Stomach (tissue), 8 donors: ENCODE measurements at regions not wholly inside any gene's neighbourhood (a gene's known extent, or its start where the extent isn't known, plus 50 kb on each side); places are given as distances from the start of the nearest gene placed in this dataset.

Experiments used
- DNase-seq, 2 donors: peaks; one replicate each; pipeline versions ENCODE4 v3.0.0 to v3.0.0-alpha.2; 2013 to 2019
- H3K27ac ChIP-seq, 5 donors: fragments of 200-600 bp in 4 of 5; sonication (generic) in 4 of 5; one replicate each; pipeline ENCODE4 v1.5.1; 2013 to 2019; ENCODE audit warnings: mild to moderate bottlenecking in 1 of 5, moderate library complexity in 1 of 5
- H3K27me3 ChIP-seq, 3 donors: fragments of 200-600 bp; sonication (generic); one replicate each; pipeline ENCODE4 v1.5.1; 2017 to 2019; ENCODE audit warnings: mixed run types in 1 of 3
- H3K36me3 ChIP-seq, 4 donors: fragments of 200-600 bp; sonication (generic); 1 replicate in 3 of 4; 2 replicates in 1 of 4; pipeline ENCODE4 v1.5.1; 2016 to 2019
- H3K4me1 ChIP-seq, 4 donors: fragments of 200-600 bp; sonication (generic); one replicate each; pipeline ENCODE4 v1.5.1; 2016 to 2019
- H3K4me3 ChIP-seq, 4 donors: fragments of 200-600 bp; sonication (generic) in 3 of 4; one replicate each; pipeline ENCODE4 v1.5.1; 2016 to 2019; ENCODE audit warnings: mild to moderate bottlenecking in 1 of 4
- H3K9me3 ChIP-seq, 4 donors: fragments of 200-600 bp; sonication (generic); one replicate each; pipeline ENCODE4 v1.5.1; 2016 to 2019
- CTCF ChIP-seq, 7 experiments: fragments of 450-650 bp in 4 of 7; fragments of 200-600 bp in 3 of 7; sonication (generic) in 3 of 7; IDR thresholded peaks; one replicate each; pipeline ENCODE4 v1.5.1; 2016 to 2019; ENCODE audit warnings: antibody characterized with exemption in 7 of 7, control low read depth in 2 of 7, mild to moderate bottlenecking in 1 of 7
- EP300 ChIP-seq: sonication (generic); formaldehyde crosslinking; IDR thresholded peaks from one replicate; pipeline ENCODE4 v1.6.1; 2017; ENCODE audit warnings: antibody characterized with exemption
- POLR2A ChIP-seq, 4 donors: fragments of 450-650 bp; IDR thresholded peaks; one replicate each; pipeline ENCODE4 v1.6.1; 2016; ENCODE audit warnings: antibody characterized with exemption in 4 of 4, control low read depth in 2 of 4, mild to moderate bottlenecking in 1 of 4, moderate library complexity in 1 of 4
- POLR2AphosphoS5 ChIP-seq, 3 donors: sonication (generic); formaldehyde crosslinking; IDR thresholded peaks; one replicate each; pipeline ENCODE4 v1.6.1; 2016; ENCODE audit warnings: antibody characterized with exemption in 3 of 3
- WGBS, 5 donors: extraction: QIAGEN DNeasy Blood & Tissue Kit in 3 of 5; methylation state at CpG; one replicate each; pipeline versions ENCODE4 v1.1.5 to v1.1.7; 2013 to 2018; 5-methylcytosine and 5-hydroxymethylcytosine counted together
- intact Hi-C: fragments of 100-400 bp; cut with DNase I; formaldehyde crosslinking; loops from one replicate; pipeline ENCODE4 v1.15.1; 2023; ENCODE audit warnings: low total_unique reads
- donor health status: healthy with polysubstance abuse.
- donor health status: Bipolar disorder and iron deficiency.
- donor health status: healthy.

GRCh38 chr16:72372087-72373045 is 200.4 kb upstream of the PMFBP1 start:
- 40 to 57% (median 50%) methylated on average over 15 of the region's 15 CpGs for WGBS, 5 donors
- H3K4me1 ChIP-seq = peaks cover 0 to 15% (median 0%) of the 10 kb centered on the region in 4 donors
- H3K27me3 ChIP-seq = no peaks in the 10 kb centered on the region
- intact Hi-C loops = no loop called here
- H3K36me3 ChIP-seq = no peaks in the 10 kb centered on the region
- peak in 1 of 2 donors; percentile 35 for DNase-seq
- no peak overlapping the region for H3K27ac ChIP-seq
- H3K9me3 ChIP-seq = no peaks in the 10 kb centered on the region
- no peak overlapping the region for H3K4me3 ChIP-seq
- TF ChIP-seq POLR2A (IDR thresholded peaks at IDR 0.05) (no peak), CTCF (IDR thresholded peaks at IDR 0.05) (no peak), EP300 (no peak), POLR2AphosphoS5 (IDR thresholded peaks at IDR 0.05) (no peak)

GRCh38 chr16:72371307-72372086 is 199.5 kb upstream of the PMFBP1 start:
- peaks cover 0 to 5% (median under 1%) of the 10 kb centered on the region in 4 donors for H3K9me3 ChIP-seq
- H3K36me3 ChIP-seq = no peaks in the 10 kb centered on the region
- H3K4me3 ChIP-seq = no peak overlapping the region
- no peak for TF ChIP-seq POLR2AphosphoS5 (IDR thresholded peaks at IDR 0.05)
- TF ChIP-seq POLR2A (IDR thresholded peaks at IDR 0.05) = no peak
- no peak for TF ChIP-seq EP300
- TF ChIP-seq CTCF (IDR thresholded peaks at IDR 0.05) = no peak
- peaks cover 0 to 15% (median 0%) of the 10 kb centered on the region in 4 donors for H3K4me1 ChIP-seq
- no peak overlapping the region for H3K27ac ChIP-seq
- DNase-seq = peak in 1 of 2 donors; percentile 45
- H3K27me3 ChIP-seq = no peaks in the 10 kb centered on the region
- intact Hi-C loops = no loop called here
- WGBS, 5 donors = 47 to 60% (median 53%) methylated on average over 10 of the region's 10 CpGs

DNA sequence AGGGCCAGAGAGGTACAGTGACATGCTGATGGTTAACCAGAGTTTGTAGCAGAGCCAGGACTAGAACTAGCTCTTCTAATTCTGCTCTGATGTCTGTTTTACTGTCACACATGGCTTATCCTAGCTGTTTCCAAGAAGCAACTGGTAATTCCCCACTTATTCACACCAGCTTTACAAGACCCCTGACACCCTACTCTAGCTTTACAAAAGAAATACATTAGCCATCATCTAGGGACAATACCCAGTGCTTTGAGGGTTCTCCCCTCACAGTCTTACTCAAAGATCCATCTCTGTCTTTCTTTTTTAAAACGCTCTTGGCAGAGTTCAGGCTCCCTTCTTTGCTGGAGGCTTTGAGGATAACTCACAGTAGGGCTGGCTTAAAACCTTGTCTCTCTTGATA is 197.3 kb upstream of the PMFBP1 start:
- Histone ChIP-seq H3K9me3 (peaks cover 0 to 9% (median 3%) of the 10 kb centered on the region in 4 donors), H3K36me3 (no peaks in the 10 kb centered on the region), H3K27ac (no peak overlapping the region), H3K4me1 (peaks cover 0 to 15% (median 0%) of the 10 kb centered on the region in 4 donors), H3K27me3 (no peaks in the 10 kb centered on the region), H3K4me3 (no peak overlapping the region)
- TF ChIP-seq POLR2AphosphoS5 (IDR thresholded peaks at IDR 0.05) = no peak
- TF ChIP-seq EP300 = no peak
- no peak for DNase-seq
- intact Hi-C loops = no loop called here
- WGBS, 5 donors = 57 to 82% (median 69%) methylated on average over 1 of the region's 1 CpG

- TF ChIP-seq CTCF (IDR thresholded peaks at IDR 0.05) (no peak), EP300 (no peak), POLR2AphosphoS5 (IDR thresholded peaks at IDR 0.05) (no peak), POLR2A (IDR thresholded peaks at IDR 0.05) (no peak)
- no peak for DNase-seq
- intact Hi-C loops = no loop called here
Measured at GRCh38 chr16:72367851-72368250, 195.9 kb upstream of the PMFBP1 start.

More at GRCh38 chr16:72367851-72368250, 195.9 kb upstream of the PMFBP1 start:
- no peak overlapping the region for H3K4me3 ChIP-seq
- peaks cover 0 to 9% (median 3%) of the 10 kb centered on the region in 4 donors for H3K9me3 ChIP-seq
- H3K36me3 ChIP-seq = no peaks in the 10 kb centered on the region
- H3K27ac ChIP-seq = no peak overlapping the region
- H3K4me1 ChIP-seq = peaks cover 0 to 13% (median 0%) of the 10 kb centered on the region in 4 donors
- no peaks in the 10 kb centered on the region for H3K27me3 ChIP-seq
